DMS114 treated with DMSO at 0.1 percent for 48 hours (cell line): ENCODE measurements at regions not wholly inside any gene's neighbourhood (a gene's known extent, or its start where the extent isn't known, plus 50 kb on each side); places are given as distances from the start of the nearest gene placed in this dataset.

Experiments used
- DNase-seq: peaks from one replicate; lab custom pipeline; 2025; ENCODE audit not compliant: unreplicated experiment; lab: John Stamatoyannopoulos, UW

- DNase-seq, result no peak
These were observed 198.3 kb upstream of the DLGAP1 start for GRCh38 chr18:4653418-4653817.

- no peak for DNase-seq
These were observed 186.8 kb upstream of the DLGAP1 start for GRCh38 chr18:4641771-4642368.

DNA sequence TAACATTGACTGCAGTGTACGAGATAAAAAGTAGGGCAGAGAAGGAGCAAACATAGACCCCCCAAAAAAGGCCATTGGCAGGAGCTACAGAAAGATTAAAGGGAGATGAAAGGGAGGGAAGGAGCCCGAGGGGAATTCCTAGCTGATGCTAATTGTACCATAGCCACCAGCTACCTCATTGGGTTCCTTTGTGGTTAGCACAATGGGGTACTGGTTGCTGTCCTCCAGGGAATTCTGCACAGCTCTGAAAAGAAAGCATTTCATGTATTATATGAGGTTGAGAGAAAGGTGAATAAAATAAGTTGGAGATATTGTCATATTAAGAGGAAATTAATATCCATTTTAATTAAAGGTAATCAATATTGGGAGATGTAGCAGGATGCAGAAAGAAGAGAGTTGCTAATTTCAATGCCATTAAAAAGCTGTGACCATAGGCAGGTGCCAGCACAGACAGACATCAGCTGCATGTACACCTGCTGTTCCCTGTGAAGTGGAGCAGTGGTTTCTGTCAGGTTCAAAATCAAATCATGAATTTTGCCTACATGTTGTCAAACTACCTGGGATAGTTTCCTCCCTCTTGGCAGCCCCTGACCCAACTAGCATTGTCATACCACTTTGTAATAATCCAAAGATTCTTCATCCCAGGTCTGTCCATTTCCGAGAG, 185.4 kb upstream of the DLGAP1 start:
- no peak for DNase-seq

DNA sequence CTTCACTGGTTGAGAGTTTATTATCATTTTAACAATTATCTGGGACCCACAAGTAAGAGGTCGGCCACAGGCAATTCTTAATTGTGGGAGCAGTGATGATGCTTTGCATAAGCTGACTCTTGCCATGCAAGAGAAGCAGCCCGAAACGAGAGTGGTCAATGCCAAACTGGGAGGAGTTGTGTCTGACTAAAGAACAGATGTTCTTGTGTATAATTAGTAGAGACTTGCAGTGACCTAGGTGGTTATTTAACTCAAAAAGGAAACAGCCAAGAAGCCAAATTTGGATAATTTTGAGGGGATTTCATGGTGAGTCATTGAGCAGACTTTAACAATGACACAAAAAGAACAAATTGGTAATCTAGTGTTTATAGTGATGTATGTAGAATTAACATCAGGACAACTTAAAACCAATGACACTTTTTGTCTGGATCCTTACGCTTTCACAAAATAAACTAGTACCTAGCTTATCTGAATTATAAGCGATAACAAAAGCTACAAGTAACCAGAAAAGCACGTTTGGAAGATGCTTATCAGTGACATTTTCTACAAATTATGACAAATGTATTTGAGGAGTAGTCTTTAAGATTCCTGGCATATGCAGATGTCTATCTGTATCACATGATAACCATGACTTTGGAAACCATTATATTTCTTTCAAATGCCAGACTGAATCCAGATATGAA, 184.7 kb upstream of the DLGAP1 start:
- DNase-seq, result no peak

- DNase-seq, result no peak
These were observed 183.6 kb upstream of the DLGAP1 start for GRCh38 chr18:4638680-4639079.

DNA sequence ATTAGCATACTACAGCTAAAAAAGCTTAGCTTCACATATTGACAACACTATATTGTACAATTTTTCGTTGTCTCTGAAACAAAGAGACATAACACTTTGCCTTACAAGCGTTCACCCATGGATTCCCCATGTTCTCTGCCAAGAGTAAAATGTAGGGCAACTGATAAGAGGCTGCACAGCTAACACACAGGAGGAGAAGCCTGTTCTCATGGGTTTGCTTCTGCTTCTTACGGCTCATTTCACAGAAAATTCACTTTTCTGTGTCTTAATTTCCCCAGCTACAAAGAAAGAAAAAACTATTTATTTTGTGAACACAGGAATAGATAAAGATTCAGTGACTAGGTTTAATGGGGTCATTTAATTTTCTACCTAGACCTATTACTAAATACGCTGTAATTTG, 182.8 kb upstream of the DLGAP1 start:
- no peak for DNase-seq

- no peak for DNase-seq
These were observed 181.9 kb upstream of the DLGAP1 start for GRCh38 chr18:4636967-4637366.

DNA sequence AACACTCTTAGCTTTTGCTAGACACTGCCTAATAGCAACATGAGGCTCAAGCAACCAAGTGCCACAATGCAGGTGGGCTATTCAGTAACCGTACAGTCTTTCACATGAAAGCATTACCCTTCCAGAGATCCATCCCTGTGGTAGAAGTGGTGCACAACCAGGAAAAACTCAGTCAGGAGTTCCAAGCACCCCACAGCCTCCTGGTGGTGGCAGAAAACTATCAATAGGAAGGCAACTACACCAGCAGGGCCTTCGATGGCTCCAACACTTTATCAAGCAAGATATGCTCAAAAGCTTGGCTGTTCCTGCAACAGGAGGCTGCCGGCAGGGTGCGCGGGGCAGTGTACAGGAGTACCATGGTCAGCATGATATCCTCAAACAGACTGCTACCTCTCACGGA, 176.1 kb upstream of the DLGAP1 start:
- no peak for DNase-seq

DNA sequence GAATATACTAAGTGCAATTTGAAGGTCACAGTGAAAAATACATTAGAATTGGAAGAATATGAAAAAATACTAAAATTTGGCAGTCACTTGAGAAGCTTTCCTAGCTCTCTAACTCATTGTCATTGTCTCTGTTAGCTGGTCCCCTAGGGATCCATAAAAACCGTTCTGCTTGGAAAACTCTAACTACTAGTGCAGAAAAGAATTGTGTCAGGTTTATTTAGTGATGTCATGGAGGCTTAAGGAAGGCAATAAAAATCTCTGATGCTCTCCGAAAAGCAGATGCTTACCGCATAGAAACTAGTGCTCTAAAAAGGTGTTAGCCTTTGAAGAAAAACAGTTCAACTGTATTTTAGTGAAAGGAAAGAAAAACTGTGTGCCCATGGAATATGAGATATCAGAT, 150.1 kb upstream of the DLGAP1 start:
- DNase-seq, result no peak

- no peak for DNase-seq
These were observed 148.8 kb upstream of the DLGAP1 start for GRCh38 chr18:4603955-4604354.

- DNase-seq, result no peak
These were observed 144.2 kb upstream of the DLGAP1 start for GRCh38 chr18:4599312-4599711.

DNA sequence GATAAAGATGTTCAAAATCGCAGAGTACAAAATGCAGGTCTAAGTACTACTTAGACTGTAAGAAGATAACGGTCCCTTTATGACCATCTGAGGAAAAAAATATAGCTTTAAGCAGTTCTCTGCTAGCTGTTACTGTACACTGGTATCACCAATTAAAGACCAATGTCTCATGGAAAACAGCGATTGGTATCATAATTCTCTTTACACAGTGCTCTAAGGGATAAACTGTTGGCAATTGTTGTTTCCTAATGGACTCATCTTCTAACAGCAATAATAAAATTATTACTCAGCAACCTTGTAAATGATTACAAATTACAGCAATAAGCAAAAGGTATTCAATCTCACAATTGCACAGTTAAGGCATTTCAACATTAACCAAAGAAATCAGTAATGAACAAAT, 142.2 kb upstream of the DLGAP1 start:
- DNase-seq, result no peak

- no peak for DNase-seq
These were observed 138.8 kb upstream of the DLGAP1 start for GRCh38 chr18:4593895-4594294.

GRCh38 chr18:4593459-4593858, 138.4 kb upstream of the DLGAP1 start:
- no peak for DNase-seq

GRCh38 chr18:4589056-4589800, 134.1 kb upstream of the DLGAP1 start:
- no peak for DNase-seq

DNA sequence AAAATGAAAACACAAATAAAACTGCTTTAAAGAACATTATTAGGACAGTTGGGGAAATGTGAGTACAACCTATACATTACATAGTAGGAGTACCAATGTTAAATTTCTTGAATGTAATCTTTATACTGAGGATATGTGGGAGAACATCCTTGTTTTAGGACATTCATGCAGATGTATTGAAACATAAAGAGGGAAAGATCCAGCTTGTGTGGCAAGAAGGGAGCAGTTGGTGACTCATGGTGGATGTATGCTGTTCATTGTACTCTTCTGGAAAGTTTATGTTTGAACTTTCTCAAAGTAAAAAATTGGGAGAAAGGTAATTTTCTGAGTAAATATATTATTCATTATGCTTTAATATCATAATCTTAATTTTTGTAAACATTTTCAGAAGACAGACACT, 132.1 kb upstream of the DLGAP1 start:
- no peak for DNase-seq

DNA sequence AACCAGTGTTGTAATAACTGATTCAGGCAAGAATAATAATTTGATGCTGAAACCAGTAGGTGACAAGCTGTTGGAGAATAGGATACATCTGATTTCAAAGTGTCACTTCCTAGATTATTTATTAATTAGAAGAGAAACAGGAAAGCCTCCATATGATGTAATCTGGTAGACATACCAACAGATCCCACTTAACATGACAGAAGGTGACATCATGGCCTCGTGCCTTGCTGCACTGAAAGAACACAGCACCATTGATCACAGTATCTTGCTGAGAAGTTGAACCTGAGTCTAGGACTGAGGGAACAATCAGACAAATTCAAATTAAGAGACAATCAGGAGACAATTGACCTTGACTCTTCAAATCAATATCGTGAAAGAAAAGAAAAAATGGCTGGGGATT, 131.6 kb upstream of the DLGAP1 start:
- no peak for DNase-seq

DNA sequence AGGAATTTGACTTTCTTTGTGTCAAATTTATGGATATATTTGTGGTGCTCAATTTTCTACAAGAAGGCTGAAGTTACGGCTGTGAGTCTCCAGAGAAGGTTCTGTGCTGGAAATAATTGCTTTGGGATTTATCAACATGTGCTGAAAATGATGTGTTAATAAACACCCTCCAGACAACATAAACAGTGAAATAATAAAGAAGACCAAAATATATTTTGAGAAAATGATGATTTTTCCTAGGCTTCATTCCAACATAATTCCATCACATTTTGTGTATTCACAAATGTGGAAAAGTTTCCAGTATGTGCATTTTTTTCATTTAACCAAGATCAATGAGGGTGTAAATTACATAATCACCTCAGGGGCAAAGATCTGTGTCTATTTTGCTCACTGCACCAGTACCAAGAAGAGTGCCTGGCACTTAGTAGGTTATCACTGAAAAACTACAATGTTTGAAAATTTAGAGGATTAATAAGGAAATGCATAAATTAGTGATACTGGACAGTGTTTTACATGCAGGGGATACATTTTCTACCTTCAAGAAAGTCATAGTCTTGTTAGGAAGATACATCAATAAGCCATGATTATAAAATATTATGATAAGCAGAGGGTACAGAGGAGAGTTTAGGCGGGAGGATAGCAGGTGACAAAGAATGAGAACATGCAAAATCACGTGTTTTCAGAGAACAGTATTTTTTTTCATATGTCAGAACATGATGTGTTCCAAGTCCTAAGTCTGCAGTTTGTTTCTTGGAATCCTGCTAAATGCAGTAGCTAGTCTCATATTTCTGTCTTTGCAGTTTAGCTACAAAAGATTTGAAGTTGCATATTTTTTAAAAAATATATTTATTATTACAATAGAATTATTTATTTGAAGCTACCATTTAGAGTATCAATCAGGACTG, 127.6 kb upstream of the DLGAP1 start:
- no peak for DNase-seq

- no peak for DNase-seq
These were observed 126.9 kb upstream of the DLGAP1 start for GRCh38 chr18:4581966-4582365.

DNA sequence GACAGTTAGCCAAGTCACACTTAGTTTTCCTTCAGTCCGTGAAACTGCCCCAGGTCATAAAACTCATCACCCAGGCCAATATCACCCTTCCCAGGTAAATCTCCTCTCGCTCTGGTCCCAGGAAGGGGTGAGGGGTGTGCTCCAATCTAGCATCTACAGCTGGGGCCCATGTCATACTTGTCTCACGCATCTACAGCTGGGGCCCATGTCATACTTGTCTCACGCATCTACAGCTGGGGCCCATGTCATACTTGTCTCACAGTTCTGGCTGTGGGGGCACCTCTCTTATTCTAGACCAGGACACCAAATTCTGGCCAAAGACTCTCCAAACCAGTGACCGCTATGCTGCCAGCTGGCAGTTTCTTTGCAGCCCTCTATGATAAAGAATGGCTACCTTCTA, 123.3 kb upstream of the DLGAP1 start:
- DNase-seq, result no peak

- DNase-seq, result no peak
These were observed 118.6 kb upstream of the DLGAP1 start for GRCh38 chr18:4573735-4574134.
